HS-5 (cell line): ENCODE measurements at regions not wholly inside any gene's neighbourhood (a gene's known extent, or its start where the extent isn't known, plus 50 kb on each side); places are given as distances from the start of the nearest gene placed in this dataset.

Experiments
- DNase-seq: peaks from one replicate; pipeline ENCODE4 v3.0.0-alpha.2; 2012; ENCODE audit warnings: low read depth

DNA sequence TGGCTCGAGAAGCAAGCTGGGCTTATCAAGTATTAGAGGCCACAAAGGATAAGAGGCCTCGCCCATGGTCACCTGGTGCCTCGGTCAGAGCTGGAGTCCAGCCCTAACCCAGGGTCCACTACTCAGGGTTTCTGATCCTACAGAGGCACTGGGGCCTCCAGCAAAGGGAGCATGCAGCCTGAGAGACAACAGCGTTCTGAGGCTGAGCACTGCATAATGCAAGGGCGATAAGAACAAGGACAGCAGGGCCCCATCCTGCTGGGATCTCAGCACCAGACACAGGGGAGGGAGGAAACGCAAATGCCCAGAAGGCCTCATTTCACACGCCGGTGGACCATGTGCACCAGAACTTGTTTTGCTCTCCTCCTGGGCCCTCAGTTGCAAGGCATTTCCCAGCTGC, 63.0 kb downstream of the C5orf15 start:
- DNase-seq, result no peak

DNA sequence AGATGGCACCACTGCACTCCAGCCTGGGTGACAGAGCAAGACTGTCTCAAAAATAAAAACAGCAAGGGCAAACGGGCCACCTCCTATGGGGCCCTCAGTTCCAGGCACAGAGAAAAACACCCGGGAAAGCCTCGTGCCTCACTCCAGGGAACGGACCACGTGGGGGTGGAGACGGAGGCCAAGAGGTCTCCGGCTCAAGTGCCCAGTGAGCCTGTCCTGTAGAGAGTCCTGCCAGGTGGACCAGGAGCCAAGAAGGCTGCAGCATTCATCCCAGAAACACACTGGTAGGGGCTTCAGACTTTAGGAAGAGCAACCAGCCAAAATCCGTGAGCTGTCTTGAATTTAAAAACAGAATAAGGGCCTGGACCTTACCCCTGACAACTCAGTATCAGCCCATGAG, 63.8 kb downstream of the C5orf15 start:
- DNase-seq, result no peak

GRCh38 chr5:133902511-133903118, 65.8 kb downstream of the C5orf15 start:
- no peak for DNase-seq

DNA sequence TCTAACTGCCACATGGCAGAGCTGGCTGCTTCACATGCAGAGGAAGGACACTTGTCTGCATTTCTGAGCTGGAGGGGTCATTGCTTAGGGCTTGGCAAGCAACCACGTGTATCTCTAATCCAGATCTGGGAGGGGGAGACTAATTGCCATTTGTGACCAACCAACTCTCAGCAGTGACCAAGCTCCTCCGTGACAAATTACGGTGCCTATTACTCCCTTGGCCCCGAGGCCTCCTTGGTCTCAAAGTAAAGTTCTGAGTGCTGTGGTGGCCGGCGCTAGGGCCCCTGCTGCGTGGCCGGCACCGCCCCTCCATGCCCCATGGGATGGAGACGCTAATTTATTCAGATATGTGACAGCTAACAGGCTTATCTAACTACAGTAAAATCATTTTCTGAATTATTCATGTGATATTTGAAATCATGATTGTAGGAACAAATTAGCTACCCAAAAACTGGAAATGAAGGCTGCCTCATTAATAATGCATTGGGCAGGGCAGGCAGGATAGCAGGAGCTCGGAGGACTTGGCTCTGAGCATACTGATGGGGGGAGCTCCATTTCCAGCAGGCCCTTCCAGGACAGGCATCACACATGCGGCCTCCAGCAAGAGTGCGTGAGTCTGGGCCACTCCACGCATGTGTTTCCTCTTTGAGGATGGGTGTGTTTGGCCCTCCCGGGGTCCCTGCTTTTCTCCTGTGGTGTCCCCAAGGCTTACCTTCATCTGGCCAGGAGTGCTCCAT, 67.7 kb downstream of the C5orf15 start:
- no peak for DNase-seq

DNA sequence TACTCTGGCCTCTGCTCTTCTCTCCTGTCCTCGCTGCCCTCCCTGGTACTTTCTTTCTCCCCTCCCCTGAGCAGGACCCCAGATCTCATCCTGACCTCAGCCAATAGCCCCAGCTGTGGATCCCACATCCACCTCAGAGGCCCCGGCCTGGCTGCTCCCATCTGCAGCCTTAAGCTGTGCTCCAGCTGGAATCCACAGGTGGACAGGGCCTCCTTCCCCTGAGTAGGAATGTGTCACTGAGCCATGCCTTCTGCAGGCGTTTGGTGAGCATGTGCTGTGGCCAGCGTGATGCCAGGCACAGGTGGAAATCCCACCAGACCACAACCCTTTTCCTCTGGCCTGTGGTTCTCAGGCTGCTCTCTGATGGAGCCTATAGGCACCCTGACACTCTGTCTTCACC, 68.9 kb downstream of the C5orf15 start:
- no peak for DNase-seq

DNA sequence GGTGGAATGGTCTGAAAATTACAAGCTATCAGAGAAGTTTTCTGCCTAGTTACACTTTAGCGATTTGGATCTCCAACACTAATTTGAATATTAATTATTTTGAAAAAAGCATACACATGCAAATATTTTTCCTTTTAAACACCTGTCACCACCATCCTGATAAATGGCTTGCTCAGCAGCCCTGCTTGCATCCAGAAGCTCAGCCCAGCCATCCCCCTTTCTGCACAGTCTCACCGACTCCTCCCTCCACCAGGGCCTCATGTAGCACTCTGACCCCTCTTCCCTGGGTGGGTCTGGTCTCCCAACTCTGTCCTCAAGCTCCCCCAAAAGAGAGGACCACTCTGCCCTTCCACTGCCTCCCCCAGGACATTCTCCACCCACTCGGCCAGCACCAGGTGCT, 70.0 kb downstream of the C5orf15 start:
- DNase-seq, result no peak

DNA sequence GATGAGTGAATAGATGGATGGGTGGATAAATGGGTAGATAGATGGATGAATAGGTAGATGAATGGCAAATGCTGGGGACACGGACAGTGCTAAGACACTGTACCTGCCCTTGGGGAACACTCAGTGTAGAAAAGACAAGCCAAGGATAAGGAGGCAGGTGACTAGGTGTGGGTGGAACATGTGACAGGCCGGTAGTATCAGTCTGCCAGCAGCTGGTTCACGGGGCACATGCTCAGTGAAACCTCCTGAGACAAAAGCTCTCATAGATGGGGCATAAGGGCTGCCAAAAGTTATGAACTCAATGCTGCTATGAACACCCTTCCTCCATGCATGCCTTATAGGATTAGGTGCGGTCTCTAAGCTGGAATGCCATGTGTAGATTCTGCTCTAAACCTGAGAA, 71.0 kb downstream of the C5orf15 start:
- no peak for DNase-seq

DNA sequence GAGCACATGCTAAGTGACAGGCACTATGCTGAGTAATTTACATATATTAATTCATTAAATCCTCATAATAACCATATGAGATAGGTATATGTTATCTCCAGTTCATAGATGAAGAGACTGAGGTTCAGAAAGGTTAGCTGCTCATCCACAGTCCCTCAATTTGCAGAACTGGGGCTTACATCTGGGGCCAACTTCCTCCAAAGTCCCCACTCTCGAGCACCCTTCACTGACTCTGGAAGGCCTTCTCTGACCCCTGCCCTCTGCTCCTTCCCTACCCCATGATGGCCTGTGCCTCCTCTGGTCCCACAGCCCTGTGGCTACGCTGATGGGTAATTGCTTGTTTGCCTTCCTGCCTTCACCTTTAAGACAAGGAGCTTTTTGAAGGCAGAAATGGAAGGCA, 71.6 kb downstream of the C5orf15 start:
- no peak for DNase-seq

DNA sequence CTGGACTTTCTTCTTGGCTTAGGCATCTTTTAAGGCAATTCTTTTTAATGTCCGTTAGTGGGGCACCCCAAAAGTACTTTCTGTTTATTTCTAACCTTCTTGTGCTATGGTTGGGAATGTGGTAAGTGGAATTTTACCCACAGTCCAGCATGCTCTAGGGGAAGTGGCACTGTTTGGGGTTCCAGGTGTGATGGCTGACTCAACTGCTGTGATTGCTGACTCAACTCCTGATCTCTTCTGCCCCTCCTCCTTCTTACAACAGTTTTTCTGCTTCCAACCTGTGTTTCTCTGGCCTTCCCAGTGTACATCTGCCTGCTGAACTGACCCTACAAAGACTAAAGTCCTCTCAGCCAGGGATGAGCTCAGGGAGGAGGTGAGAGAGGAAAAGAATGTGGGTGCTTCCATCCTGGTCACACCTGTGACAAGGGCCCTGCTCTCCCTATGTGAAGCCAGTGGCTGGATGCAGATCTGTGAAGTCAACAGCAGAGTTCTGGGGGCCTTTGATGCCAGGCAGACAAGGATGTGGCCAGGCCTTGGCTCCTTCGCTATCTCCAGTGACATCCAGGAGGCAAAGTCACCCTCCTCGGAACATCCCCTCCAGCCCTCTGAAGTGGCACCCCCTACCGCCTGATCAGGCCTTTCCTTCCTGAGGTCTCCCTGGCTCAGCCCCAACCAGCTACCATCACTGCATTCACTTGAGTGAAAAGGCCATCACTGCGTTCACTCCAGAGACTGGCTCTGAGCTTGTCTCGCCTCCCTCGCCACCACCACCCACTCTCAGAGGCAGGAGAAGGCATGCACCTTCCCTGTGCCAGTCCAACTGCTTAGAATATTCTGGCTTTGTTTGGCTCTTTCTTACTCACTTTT, 72.2 kb downstream of the C5orf15 start:
- DNase-seq, result no peak

- DNase-seq, result no peak
These were observed 74.3 kb downstream of the C5orf15 start for GRCh38 chr5:133894143-133894542.

DNA sequence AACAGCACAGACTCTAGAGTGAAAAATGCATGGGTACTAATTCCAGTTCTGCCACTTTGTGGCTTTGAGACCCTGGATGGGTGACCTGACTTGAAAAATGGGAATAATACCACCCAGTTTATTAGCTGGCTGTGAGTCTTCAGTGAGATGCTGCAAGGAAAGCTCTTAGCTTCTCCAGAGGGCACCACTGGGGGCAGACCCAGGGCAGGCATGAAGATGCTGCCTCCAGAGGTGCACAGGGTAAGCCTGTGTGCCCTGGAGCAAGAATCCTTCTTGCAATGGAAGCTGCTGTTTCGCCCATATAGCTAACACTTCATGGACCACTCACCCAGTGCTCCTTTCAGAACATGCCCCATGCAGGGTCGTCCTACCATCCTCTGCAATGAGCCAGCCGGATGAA, 75.7 kb downstream of the C5orf15 start:
- no peak for DNase-seq

DNA sequence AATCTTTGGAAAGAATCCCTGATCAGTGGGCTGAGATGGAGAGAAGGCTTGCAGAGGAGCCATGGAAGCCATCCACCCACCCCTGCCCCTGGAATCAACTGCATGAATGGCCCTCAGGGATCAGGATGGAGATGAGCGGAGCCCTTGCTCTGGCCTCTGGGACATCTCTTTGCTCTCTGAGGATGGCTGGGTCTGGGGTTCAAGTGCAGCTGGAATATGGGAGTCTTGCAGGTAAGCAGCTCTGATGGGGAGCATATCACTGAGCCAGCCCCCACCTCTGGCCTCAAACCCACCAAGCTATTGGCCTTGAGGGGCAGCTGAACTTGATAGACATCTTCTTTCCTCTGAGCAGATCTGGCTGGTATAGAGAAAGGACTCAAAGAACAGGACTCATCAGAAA, 76.1 kb downstream of the C5orf15 start:
- no peak for DNase-seq

GRCh38 chr5:133891390-133891789, 77.0 kb downstream of the C5orf15 start:
- no peak for DNase-seq

- DNase-seq, result no peak
These were observed 77.6 kb downstream of the C5orf15 start for GRCh38 chr5:133890776-133891280.

GRCh38 chr5:133890314-133890713, 78.1 kb downstream of the C5orf15 start:
- DNase-seq, result no peak

DNA sequence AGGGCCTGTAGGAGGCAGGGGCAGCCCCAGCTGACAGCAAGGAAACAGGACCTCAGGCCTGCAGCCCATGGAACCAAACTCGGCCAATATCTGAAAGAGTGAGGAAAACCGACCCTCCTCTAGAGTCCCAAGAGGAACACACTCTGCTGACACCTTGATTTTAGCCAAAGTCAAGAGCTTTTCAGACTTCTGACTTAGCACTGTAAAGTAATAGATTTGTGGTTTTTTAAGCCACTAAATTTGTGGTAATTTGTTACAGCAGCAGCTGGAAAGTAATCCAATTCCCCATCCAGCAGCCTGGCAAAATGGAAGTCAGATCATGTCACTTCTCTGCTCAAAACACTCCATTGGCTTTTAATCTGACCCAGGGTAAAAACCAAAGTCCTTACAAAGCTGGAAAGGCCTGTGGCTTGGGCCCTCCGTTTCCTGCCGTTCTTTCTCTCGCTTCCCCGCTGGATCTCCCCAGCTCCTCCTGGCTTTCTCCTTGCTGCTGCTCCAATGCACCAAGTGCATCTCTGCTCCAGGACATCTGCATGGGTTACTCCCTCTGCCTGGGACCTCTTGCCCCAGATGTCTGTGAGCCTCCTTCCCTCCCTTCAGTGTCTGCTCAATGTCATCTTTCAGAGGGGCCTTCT, 79.0 kb downstream of the C5orf15 start:
- DNase-seq, result no peak

DNA sequence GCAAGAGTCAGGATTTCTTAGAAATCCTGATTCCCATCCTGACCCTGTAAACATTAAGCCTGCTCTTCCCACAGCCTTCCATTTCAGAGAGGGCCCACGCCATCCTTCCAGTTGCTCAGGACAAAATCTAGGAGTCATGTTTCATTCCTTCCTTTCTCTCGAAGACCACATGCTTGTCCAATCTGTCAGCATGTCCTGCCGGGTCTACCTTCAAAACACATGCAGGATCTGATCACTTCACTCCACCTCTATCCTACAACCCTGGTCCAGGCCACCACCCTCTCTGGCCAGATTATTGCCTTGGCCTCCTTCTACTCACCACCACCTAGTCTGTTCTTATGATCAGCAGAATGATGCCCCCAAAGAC, 79.8 kb downstream of the C5orf15 start:
- DNase-seq, result no peak

GRCh38 chr5:133885566-133885965, 82.9 kb downstream of the C5orf15 start:
- no peak for DNase-seq

- no peak for DNase-seq
These were observed 83.7 kb downstream of the C5orf15 start for GRCh38 chr5:133884569-133885311.

DNA sequence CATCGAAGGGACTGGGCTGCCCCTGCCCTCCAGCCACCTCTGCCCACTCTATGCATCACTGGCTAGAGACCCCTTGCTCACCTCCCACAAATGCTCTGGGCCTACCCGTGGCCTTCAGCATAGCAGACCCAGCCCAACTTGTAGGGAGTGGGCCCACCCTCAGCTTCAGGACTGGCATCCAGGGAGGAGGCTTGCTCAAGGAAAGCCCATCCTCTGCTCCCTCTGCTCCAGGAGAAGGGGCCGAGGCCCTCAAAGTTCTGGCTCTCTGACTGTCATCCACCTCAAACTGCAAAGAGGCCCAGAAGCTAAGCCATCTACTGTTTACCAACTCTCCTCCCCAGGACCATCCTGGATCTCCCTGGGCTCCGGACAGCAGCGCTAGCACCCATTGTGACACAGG, 84.5 kb downstream of the C5orf15 start:
- DNase-seq, result no peak

DNA sequence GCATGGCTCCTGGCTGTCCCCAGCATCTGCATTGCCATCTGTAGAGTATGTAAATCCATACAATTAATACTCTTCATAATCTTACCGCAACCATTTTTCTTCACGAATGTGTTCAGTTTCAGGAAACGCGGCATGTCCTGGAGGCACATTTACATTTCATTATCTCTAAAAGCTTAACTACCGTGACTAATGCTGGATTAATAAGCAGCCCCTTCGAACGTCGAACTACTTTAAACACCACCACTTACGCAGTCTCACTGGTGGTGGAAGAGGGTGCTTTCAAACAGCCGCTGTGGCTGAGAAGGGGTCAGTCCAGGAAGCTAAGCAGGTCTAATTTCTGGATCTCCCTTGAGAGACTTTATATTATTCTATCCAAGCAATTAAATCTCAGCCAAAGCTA, 85.6 kb downstream of the C5orf15 start:
- no peak for DNase-seq

GRCh38 chr5:133882389-133882695, 86.1 kb downstream of the C5orf15 start:
- DNase-seq, result no peak
